Endothelial cell of umbilical vein (primary cell): ENCODE measurements at regions not wholly inside any gene's neighbourhood (a gene's known extent, or its start where the extent isn't known, plus 50 kb on each side); places are given as distances from the start of the nearest gene placed in this dataset.

Experiments used
- BruUV-seq: library from RNA; stranded (reverse); fragments of 400-500 nt; replicated peaks from 2 replicates; lab custom pipeline; 2021; lab: Mats Ljungman, UMichigan
- CTCF ChIA-PET: fragments of 300-600, 350-600 bp; sonication (Branson Sonifier 250); formaldehyde crosslinking; loops from one replicate; lab custom pipeline; 2021; ENCODE audit warnings: antibody characterized with exemption, inconsistent platforms; lab: Charles Lee
- POLR2A ChIA-PET: fragments of 300-600, 350-600 bp; sonication (Branson Sonifier 250); formaldehyde crosslinking; loops from one replicate; lab custom pipeline; 2021; ENCODE audit warnings: antibody characterized with exemption, inconsistent platforms; lab: Charles Lee
- DNase-seq: peaks from one replicate; pipeline ENCODE4 v3.0.0-alpha.2; 2011; ENCODE audit warnings: low read depth, low spot score
- FAIRE-seq: peaks from 2 replicates; lab custom pipeline; 2011; peaks lifted over from hg19 to GRCh38; lab: Jason Lieb, UNC
- H2AFZ ChIP-seq: 2 replicates; pipeline ENCODE4 v1.6.0; 2012; ENCODE audit warnings: low read depth, low read length, control low read depth, inconsistent platforms
- H3K27ac ChIP-seq: 2 replicates; pipeline ENCODE4 v1.5.1; 2011; ENCODE audit warnings: low read depth, mild to moderate bottlenecking, control low read depth, low read length, moderate library complexity; ENCODE audit not compliant: insufficient read depth
- H3K27me3 ChIP-seq, 2 experiments: 2 replicates each; pipeline versions ENCODE4 v1.6.0 to v1.6.1; 2011; ENCODE audit warnings: low read length in 2 of 2, mixed read lengths in 1 of 2; ENCODE audit not compliant: control insufficient read depth in 2 of 2, insufficient read depth in 2 of 2
- H3K36me3 ChIP-seq, 2 experiments: 2 replicates in 1 of 2; 3 replicates in 1 of 2; pipeline ENCODE4 v1.5.1; 2011; ENCODE audit warnings: low read length in 2 of 2, mild to moderate bottlenecking in 1 of 2, moderate library complexity in 1 of 2; ENCODE audit not compliant: control insufficient read depth in 2 of 2, insufficient read depth in 2 of 2; ENCODE audit errors: extremely low read depth in 1 of 2
- H3K4me1 ChIP-seq: 3 replicates; pipeline ENCODE4 v1.5.1; 2011; ENCODE audit warnings: mild to moderate bottlenecking, low read length; ENCODE audit not compliant: control insufficient read depth, insufficient read depth; ENCODE audit errors: extremely low read depth
- H3K4me2 ChIP-seq: 2 replicates; pipeline ENCODE4 v1.6.1; 2011; ENCODE audit warnings: low read length, control low read depth, mixed read lengths; ENCODE audit not compliant: insufficient read depth
- H3K4me3 ChIP-seq, 3 experiments: fragments of 200-600 bp in 1 of 3; sonication (generic), shearing (Covaris generic) in 1 of 3; replicated peaks in 1 of 3; 2 replicates each; pipeline ENCODE4 v1.5.1; 2011 to 2016; ENCODE audit warnings: control low read depth in 3 of 3, low read length in 3 of 3, mild to moderate bottlenecking in 2 of 3, inconsistent platforms in 1 of 3, low read depth in 1 of 3, moderate library complexity in 1 of 3; ENCODE audit not compliant: insufficient read depth in 1 of 3
- H3K79me2 ChIP-seq: 2 replicates; pipeline ENCODE4 v1.6.0; 2012; ENCODE audit warnings: low read length, inconsistent platforms; ENCODE audit not compliant: control insufficient read depth, insufficient read depth
- H3K9ac ChIP-seq: replicated peaks from 2 replicates; pipeline ENCODE3; 2011; ENCODE audit warnings: low read length, control low read depth; ENCODE audit not compliant: insufficient read depth; ENCODE audit errors: extremely low read depth
- H3K9me1 ChIP-seq: replicated peaks from 3 replicates; pipeline ENCODE4 v1.6.0; 2011; ENCODE audit warnings: mild to moderate bottlenecking, low read length; ENCODE audit not compliant: control insufficient read depth, insufficient read depth; ENCODE audit errors: extremely low read depth
- H3K9me3 ChIP-seq: replicated peaks from 2 replicates; pipeline ENCODE4 v1.5.1; 2012; ENCODE audit warnings: low read length, inconsistent platforms; ENCODE audit not compliant: control insufficient read depth, insufficient read depth
- H4K20me1 ChIP-seq: replicated peaks from 2 replicates; pipeline ENCODE3; 2011; ENCODE audit warnings: mild to moderate bottlenecking, low read length; ENCODE audit not compliant: control insufficient read depth, insufficient read depth; ENCODE audit errors: extremely low read depth
- EZH2 ChIP-seq: IDR thresholded peaks from 2 replicates; pipeline ENCODE4 v1.6.1; 2012; ENCODE audit warnings: borderline replicate concordance, low read depth, mild to moderate bottlenecking, moderate library complexity, low read length, inconsistent platforms; ENCODE audit not compliant: severe bottlenecking
- FOS ChIP-seq: IDR thresholded peaks from 2 replicates; pipeline ENCODE4 v1.6.1; 2011; ENCODE audit warnings: mild to moderate bottlenecking, low read length, moderate library complexity, borderline replicate concordance; ENCODE audit not compliant: insufficient read depth
- GATA2 ChIP-seq: IDR thresholded peaks from 2 replicates; pipeline ENCODE4 v1.7.0; 2011; ENCODE audit warnings: low read depth, mild to moderate bottlenecking, moderate library complexity, mixed read lengths, low read length; ENCODE audit not compliant: insufficient read length, insufficient read depth
- JUN ChIP-seq: IDR thresholded peaks from 2 replicates; pipeline ENCODE4 v1.6.1; 2011; ENCODE audit warnings: borderline replicate concordance, low read depth; ENCODE audit not compliant: insufficient read length, insufficient read depth
- MYC ChIP-seq: IDR thresholded peaks from one replicate; pipeline ENCODE4 v1.6.1; 2011; ENCODE audit warnings: mild to moderate bottlenecking, low read depth, low read length
- POLR2A ChIP-seq: IDR thresholded peaks from 2 replicates; pipeline ENCODE4 v1.6.1; 2012; ENCODE audit warnings: low read depth, mild to moderate bottlenecking, control low read depth, low read length
- POLR2AphosphoS5 ChIP-seq: IDR thresholded peaks from 2 replicates; pipeline ENCODE4 v1.6.1; 2012; ENCODE audit warnings: low read depth, mild to moderate bottlenecking, control low read depth, low read length, moderate library complexity; ENCODE audit not compliant: insufficient read depth
- dilution Hi-C: fragments of 300-500 bp; cut with MboI; formaldehyde crosslinking; loops from one replicate; pipeline ENCODE4 v1.15.0; 2019; ENCODE audit warnings: low sequenced_read_pairs; ENCODE audit not compliant: extremely low pct_ligation_motif_present
- intact Hi-C: fragments of 100-400 bp; cut with micrococcal nuclease; formaldehyde crosslinking; loops from one replicate; pipeline ENCODE4 v1.10.0; 2022
- TF ChIP-seq, protein P1 (sequence below): IDR thresholded peaks from 2 replicates; pipeline ENCODE4 v1.6.1; 2011; ENCODE audit not compliant: insufficient read depth, insufficient read length
- TF ChIP-seq, protein P2 (sequence below), 2 donors: IDR thresholded peaks; 1 replicate in 1 of 2; 2 replicates in 1 of 2; pipeline ENCODE4 v1.5.1; 2011; ENCODE audit warnings: low read length in 2 of 2, mild to moderate bottlenecking in 2 of 2, moderate library complexity in 2 of 2, control low read depth in 1 of 2, inconsistent platforms in 1 of 2, low read depth in 1 of 2; ENCODE audit not compliant: insufficient read depth in 1 of 2; ENCODE audit errors: extremely low read depth in 1 of 2

DNA sequence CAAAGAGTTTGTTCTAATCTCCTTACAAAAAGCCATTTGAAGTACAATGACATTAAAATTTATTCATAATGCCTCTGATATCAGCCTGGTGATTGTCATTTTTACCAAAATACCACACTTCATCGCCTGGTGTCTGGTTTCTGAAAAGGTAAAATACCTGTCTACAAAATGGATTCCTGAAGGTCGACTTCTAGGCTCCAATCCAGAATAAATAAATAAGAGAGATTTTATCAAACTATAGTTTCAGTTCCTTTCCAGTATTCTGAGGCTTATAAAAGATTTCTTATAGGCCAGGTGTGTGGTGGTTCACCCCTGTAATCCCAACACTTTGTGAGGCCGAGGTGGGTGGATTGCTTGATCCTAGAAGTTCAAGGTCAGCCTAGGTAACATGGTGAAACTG, 340.7 kb downstream of the SLC16A7 start:
- no peaks in the 10 kb centered on the region for H4K20me1 ChIP-seq
- no peak overlapping the region for H2AFZ ChIP-seq
- FAIRE-seq (no peak), DNase-seq (no peak)
- no peaks in the 10 kb centered on the region for H3K9me1 ChIP-seq
- ChIA-PET CTCF (no interaction called here), POLR2A (no interaction called here)
- TF ChIP-seq, protein P1, sequence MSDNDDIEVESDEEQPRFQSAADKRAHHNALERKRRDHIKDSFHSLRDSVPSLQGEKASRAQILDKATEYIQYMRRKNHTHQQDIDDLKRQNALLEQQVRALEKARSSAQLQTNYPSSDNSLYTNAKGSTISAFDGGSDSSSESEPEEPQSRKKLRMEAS = no peak
- TF ChIP-seq POLR2A (no peak), GATA2 (no peak), EZH2 (no peak), MYC (no peak), JUN (no peak), FOS (no peak), POLR2AphosphoS5 (no peak)
- TF ChIP-seq, protein P2, sequence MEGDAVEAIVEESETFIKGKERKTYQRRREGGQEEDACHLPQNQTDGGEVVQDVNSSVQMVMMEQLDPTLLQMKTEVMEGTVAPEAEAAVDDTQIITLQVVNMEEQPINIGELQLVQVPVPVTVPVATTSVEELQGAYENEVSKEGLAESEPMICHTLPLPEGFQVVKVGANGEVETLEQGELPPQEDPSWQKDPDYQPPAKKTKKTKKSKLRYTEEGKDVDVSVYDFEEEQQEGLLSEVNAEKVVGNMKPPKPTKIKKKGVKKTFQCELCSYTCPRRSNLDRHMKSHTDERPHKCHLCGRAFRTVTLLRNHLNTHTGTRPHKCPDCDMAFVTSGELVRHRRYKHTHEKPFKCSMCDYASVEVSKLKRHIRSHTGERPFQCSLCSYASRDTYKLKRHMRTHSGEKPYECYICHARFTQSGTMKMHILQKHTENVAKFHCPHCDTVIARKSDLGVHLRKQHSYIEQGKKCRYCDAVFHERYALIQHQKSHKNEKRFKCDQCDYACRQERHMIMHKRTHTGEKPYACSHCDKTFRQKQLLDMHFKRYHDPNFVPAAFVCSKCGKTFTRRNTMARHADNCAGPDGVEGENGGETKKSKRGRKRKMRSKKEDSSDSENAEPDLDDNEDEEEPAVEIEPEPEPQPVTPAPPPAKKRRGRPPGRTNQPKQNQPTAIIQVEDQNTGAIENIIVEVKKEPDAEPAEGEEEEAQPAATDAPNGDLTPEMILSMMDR (IDR thresholded peaks at IDR 0.05; ENCODE audit: extremely low read depth in 1 of 2, insufficient read depth in 1 of 2, low read depth in 1 of 2, low read length in 2 of 2) = no peak
- no TSS peak for BruUV-seq
- no peak overlapping the region for H3K4me2 ChIP-seq
- H3K27me3 ChIP-seq = no peaks in the 10 kb centered on the region
- H3K9me3 ChIP-seq = no peaks in the 10 kb centered on the region
- H3K9ac ChIP-seq = no peak overlapping the region
- no peak overlapping the region for H3K27ac ChIP-seq
- H3K79me2 ChIP-seq = no peaks in the 10 kb centered on the region
- H3K36me3 ChIP-seq = no peaks in the 10 kb centered on the region
- dilution Hi-C loops = no loop called here
- peaks cover 7% of the 10 kb centered on the region for H3K4me1 ChIP-seq
- no peak overlapping the region for H3K4me3 ChIP-seq
- intact Hi-C loops = no loop called here
